HCT116 (cell line): ENCODE measurements at regions not wholly inside any gene's neighbourhood (a gene's known extent, or its start where the extent isn't known, plus 50 kb on each side); places are given as distances from the start of the nearest gene placed in this dataset.
"Not testable (repeated sequence)": the region's sequence is repeated elsewhere in the genome, so short reads cannot be mapped to it uniquely, and the experiment has no call there.

ENCODE experiments used
- EZH2 ChIP-seq: fragments of 200-600 bp; sonication (generic); IDR thresholded peaks from 2 replicates; pipeline ENCODE4 v1.6.1; 2017; ENCODE audit warnings: antibody characterized with exemption, mixed run types
- EZH2phosphoT487 ChIP-seq: fragments of 200-600 bp; IDR thresholded peaks from 2 replicates; pipeline ENCODE4 v1.6.1; 2018; ENCODE audit warnings: antibody characterized with exemption, borderline replicate concordance
- POLR2A ChIP-seq: IDR thresholded peaks from 2 replicates; pipeline ENCODE4 v1.7.0; 2011; ENCODE audit warnings: borderline replicate concordance; ENCODE audit not compliant: insufficient read depth, insufficient read length; ENCODE audit errors: extremely low read depth
- TF ChIP-seq, protein P1 (sequence below), 3 experiments: fragments of 200-600 bp in 1 of 3; sonication (generic) in 1 of 3; IDR thresholded peaks in 2 of 3; conservative IDR thresholded peaks in 1 of 3; 2 replicates each; pipeline ENCODE4 v1.5.1; 2012 to 2017; ENCODE audit warnings: low read depth in 2 of 3, low read length in 2 of 3, antibody characterized with exemption in 1 of 3, borderline replicate concordance in 1 of 3, control low read depth in 1 of 3, mild to moderate bottlenecking in 1 of 3, mixed read lengths in 1 of 3, mixed run types in 1 of 3, moderate library complexity in 1 of 3; ENCODE audit not compliant: insufficient read depth in 1 of 3

DNA sequence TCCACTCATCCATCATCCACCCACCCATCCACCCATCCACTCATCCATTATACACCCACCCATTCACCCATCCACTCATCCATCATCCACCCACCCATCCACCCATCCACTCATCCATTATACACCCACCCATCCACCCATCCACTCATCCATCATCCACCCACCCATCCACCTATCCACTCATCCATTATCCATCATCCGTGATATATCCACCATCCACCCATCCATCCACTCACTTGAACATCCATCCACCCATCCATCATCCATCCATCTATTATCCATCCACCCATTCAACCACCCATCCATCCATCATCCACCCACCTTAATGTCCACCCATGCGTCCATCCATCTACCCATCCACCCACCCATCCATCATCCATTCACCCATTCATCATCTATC lies 77.7 kb upstream of the LRPAP1 start:
- TF ChIP-seq POLR2A, EZH2, EZH2phosphoT487: not testable (repeated sequence)
- TF ChIP-seq, protein P1, sequence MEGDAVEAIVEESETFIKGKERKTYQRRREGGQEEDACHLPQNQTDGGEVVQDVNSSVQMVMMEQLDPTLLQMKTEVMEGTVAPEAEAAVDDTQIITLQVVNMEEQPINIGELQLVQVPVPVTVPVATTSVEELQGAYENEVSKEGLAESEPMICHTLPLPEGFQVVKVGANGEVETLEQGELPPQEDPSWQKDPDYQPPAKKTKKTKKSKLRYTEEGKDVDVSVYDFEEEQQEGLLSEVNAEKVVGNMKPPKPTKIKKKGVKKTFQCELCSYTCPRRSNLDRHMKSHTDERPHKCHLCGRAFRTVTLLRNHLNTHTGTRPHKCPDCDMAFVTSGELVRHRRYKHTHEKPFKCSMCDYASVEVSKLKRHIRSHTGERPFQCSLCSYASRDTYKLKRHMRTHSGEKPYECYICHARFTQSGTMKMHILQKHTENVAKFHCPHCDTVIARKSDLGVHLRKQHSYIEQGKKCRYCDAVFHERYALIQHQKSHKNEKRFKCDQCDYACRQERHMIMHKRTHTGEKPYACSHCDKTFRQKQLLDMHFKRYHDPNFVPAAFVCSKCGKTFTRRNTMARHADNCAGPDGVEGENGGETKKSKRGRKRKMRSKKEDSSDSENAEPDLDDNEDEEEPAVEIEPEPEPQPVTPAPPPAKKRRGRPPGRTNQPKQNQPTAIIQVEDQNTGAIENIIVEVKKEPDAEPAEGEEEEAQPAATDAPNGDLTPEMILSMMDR (IDR thresholded peaks at IDR 0.05 in 2 of 3, conservative IDR thresholded peaks at IDR 0.05 in 1 of 3; ENCODE audit: borderline replicate concordance in 1 of 3, insufficient read depth in 1 of 3, low read depth in 2 of 3, low read length in 2 of 3): not testable (repeated sequence)
